ENCODE measurements at regions not wholly inside any gene's neighbourhood (a gene's known extent, or its start where the extent isn't known, plus 50 kb on each side); places are given as distances from the start of the nearest gene placed in this dataset.

GRCh38 chr2:104040771-104041170 is 813.1 kb upstream of the POU3F3 start:
- TF ChIP-seq CTCF (conservative IDR thresholded peaks at IDR 0.05; ENCODE audit: low read depth in 2 of 2) (no peak), EZH2 (IDR thresholded peaks at IDR 0.05; ENCODE audit: low read depth, unreplicated experiment) (no peak)
